GM12891 (cell line): ENCODE measurements at regions not wholly inside any gene's neighbourhood (a gene's known extent, or its start where the extent isn't known, plus 50 kb on each side); places are given as distances from the start of the nearest gene placed in this dataset.

Source experiments
- DNase-seq: peaks from one replicate; pipeline ENCODE4 v3.0.0; 2011; ENCODE audit warnings: low spot score; ENCODE audit not compliant: insufficient read length
- FAIRE-seq: peaks from 2 replicates; lab custom pipeline; 2011; peaks lifted over from hg19 to GRCh38; lab: Jason Lieb, UNC
- PAX5 ChIP-seq: IDR thresholded peaks from 2 replicates; pipeline ENCODE4 v1.6.1; 2011; ENCODE audit warnings: low read length, moderate library complexity, mild to moderate bottlenecking; ENCODE audit not compliant: insufficient read depth, severe bottlenecking
- POLR2A ChIP-seq: IDR thresholded peaks from 2 replicates; pipeline ENCODE4 v1.6.1; 2011; ENCODE audit warnings: low read depth, low read length, control low read depth
- POLR2AphosphoS5 ChIP-seq: IDR thresholded peaks from 2 replicates; pipeline ENCODE4 v1.6.1; 2011; ENCODE audit warnings: low read depth, low read length, control low read depth
- POU2F2 ChIP-seq: IDR thresholded peaks from 2 replicates; pipeline ENCODE4 v1.6.1; 2011; ENCODE audit warnings: low read depth, mild to moderate bottlenecking, control low read depth, low read length, moderate library complexity
- SPI1 ChIP-seq: IDR thresholded peaks from 2 replicates; pipeline ENCODE4 v1.6.1; 2011; ENCODE audit warnings: low read depth, low read length, control low read depth
- TAF1 ChIP-seq: IDR thresholded peaks from 2 replicates; pipeline ENCODE4 v1.6.1; 2011; ENCODE audit warnings: low read depth, low read length, control low read depth

DNA sequence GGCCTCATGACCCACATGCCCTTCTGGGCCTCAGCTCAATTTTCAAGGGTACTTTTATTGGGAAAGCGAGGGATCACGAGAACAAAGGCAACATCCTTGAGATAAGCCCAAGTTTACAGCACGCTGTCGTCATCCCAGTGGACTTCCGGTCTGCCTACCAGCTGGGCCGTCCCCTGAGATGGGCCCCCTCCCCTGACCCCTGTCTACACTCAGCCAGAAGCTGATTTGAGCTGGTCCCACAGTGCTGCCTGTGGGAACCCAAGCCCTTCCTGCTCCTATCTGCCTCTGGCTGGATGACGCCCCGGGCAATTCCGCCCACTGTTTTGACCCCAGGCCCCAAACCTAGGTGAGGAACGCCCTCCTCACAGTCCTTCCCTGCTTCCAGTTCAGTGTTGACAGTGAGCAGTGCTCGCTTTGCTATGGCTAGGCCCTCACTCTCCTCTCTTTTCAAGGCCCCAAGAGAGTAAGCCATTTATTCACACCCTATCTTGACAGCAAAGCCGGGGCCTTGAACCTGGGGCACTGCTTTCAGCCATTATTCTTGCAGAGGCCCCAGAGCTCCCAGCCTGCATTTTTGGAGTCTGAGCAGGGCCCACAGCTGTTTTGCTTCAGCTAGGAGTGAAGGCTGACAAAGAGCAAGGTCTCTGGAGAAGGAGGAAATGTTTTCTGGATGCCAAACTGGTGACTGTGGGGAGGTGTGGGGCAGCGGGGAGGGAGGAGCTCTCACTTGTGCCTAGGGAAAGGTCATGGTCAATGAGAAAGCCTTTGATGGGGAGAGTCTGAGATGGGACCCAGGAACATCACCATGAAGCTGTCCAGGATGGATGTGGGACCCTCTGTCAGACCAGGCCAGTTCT, 164.6 kb upstream of the BCOR start:
- TF ChIP-seq POLR2A (no peak), POLR2AphosphoS5 (no peak), POU2F2 (no peak), PAX5 (no peak), SPI1 (no peak), TAF1 (no peak)
- DNase-seq (no peak), FAIRE-seq (no peak)

DNA sequence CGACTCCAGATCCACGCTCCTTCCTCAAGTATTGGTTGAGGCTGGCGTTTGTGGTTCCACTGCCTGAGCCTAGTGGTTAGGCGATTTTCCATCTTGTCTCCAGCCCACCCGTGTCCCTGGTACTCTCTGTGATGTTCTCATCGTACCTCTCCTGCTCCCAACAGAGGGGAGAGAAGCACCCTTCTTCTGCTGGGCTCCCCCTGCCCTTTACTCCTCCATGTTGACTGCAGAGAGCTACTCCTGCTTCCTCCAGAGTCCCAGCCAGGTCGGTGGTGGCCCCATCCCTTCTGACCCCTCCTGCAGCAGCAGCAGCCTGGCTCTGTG, 164.0 kb upstream of the BCOR start:
- FAIRE-seq = no peak
- TF ChIP-seq POU2F2 (no peak), SPI1 (no peak), POLR2AphosphoS5 (no peak), PAX5 (no peak), TAF1 (no peak), POLR2A (no peak)
- no peak for DNase-seq

DNA sequence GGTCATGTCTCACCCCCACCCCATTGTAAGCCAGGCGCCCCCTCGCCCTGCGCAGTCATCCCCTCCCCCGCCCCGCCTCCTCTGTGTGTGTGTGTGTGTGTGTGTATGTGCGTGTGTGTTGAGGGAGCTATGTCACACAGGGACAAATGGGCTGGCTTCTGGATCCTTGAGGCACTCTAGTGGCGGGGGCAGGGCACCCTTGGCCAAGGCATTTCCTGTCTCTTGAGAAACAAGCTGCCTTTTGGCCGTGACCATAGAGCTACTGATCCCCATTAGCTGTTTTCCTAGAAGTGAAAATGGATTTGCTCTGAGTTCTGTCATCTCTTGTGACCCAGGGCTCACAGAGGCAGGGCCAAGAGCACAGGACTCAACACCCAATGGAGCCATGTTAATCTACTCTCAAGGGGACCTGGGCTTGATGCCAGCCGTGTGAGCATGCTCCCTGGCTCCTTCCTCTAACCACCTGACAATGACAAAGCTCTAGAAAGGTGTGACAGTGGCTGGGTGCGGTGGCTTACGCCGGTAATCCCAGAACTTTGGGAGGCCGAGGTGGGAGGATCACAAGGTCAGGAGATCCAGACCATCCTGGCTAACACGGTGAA, 162.5 kb upstream of the BCOR start:
- FAIRE-seq (no peak), DNase-seq (no peak)
- TF ChIP-seq TAF1 (no peak), PAX5 (no peak), SPI1 (no peak), POLR2A (no peak), POU2F2 (no peak), POLR2AphosphoS5 (no peak)

DNA sequence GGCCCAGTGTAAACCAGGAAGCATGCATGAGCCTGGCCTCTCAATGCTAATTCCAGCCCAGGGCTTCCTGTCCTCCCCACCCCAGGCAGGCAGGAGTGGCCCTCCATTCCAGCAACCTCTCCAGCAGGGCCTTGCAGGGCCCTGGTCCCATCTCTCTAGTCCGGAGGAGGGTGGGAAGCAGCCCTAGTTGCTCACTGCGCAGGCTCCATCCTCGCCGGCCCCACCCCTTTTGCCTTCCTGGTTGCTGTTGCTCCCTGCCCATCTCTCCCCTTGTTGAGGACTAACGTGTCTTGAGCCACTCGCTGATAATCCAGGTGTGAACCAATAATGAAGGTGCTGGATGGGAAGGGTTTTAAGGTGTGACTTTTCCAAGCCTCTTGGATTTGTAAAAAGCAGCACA, 161.2 kb upstream of the BCOR start:
- no peak for DNase-seq
- no peak for TF ChIP-seq POLR2AphosphoS5
- TF ChIP-seq PAX5 = no peak
- TF ChIP-seq SPI1 = no peak

DNA sequence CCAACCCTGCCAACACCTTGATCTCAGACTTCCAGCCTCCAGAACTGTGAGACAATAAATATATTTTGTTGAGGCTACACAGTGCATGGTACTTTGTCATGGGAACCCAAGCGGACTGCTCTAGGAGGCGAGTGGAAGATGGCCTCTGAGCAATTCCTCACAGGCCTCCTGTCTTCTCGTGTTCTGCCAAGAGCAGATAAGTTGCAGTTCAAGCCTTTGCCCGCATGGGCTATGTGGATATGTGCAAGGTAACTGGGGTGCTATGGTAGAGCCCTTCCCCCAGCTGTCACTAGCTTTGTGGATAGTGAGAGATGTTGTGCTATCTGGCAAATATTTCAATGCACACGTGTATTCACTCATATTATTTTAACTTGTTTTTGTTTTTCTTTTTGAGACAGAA, 156.0 kb upstream of the BCOR start:
- DNase-seq (no peak), FAIRE-seq (no peak)
- TF ChIP-seq POLR2A (no peak), PAX5 (no peak), POLR2AphosphoS5 (no peak), SPI1 (no peak), TAF1 (no peak), POU2F2 (no peak)

More for the DNA sequence above, 161.2 kb upstream of the BCOR start:
- FAIRE-seq = no peak

DNA sequence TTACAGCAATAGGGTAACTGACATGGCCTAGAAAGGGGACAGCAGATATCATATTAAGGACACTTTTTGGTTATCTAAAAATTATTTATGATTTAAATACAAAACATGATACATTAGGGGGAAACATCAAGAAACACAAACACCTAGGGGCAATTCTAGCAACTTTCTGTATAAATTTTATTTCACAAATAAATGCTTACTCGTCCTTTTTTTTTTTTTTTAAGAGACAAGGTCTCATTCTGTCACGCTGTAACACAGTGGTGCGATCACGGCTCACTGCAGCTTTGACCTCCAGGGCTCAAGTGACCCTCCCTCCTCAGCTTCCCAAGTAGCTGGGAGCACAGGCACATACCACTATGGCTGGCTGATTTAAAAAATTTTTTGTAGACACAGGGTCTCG, 151.8 kb upstream of the BCOR start:
- FAIRE-seq = no peak
- no peak for DNase-seq
- TF ChIP-seq PAX5 (no peak), POU2F2 (no peak), POLR2A (no peak), POLR2AphosphoS5 (no peak), SPI1 (no peak), TAF1 (no peak)

DNA sequence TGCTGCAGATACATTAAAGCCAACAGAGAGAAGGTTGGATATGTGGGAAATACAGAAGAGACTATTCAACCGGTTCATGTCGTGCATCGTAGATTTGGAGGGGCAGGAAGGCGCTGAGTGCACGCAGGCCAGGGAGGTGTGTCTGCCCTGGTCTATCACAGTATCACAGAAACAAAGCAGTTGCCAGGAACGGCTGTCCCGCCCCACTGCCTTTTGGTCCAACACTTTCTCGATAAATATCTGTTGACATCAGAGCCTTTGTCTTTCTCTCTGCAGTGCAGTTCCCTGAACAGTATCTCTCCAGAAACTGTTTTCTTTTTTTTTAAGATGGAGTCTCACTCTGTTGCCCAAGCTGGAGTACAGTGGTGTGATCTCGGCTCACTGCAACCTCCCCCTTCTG, 151.1 kb upstream of the BCOR start:
- no peak for TF ChIP-seq PAX5
- TF ChIP-seq TAF1 = no peak
- no peak for TF ChIP-seq POLR2AphosphoS5
- FAIRE-seq (peak; percentile 40), DNase-seq (no peak)

DNA sequence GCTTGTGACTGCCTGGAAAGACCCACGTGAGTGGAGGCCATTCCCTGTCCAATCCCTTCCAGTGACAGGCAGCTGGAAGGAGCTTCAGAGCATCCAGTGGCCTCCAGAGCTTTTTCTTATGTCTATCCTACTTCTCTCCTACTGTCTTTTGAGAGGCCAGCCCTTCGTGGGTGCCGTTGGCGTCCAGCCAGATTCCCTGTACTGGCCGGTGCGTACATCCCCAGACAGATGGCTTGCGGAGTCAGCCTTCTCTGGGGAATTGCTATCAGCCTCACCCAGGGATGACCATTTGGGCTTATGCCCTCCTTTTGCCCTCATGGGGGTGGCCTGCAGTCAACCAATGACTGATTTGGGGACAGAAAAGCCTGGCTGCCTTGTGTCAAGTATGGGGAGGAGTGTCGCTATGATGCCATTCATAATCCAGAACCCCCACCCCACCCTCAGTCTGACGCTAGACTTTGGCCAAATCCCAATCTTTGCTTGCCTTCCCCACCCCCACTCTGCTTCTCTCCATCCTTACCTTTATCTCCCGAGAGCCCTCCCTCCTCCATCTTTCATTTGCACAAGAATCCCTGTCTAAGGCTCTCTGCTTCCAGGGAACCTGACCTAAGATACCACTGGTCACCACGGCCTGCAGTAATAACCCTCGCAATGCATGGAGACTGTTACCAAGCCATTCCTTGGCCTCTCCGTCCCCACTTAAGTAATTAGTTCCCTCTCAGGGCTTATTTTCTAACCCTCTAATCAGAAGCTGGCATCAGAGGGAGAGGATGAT, 150.3 kb upstream of the BCOR start:
- FAIRE-seq (no peak), DNase-seq (no peak)
- TF ChIP-seq POU2F2 (no peak), TAF1 (no peak), POLR2A (no peak), PAX5 (no peak), POLR2AphosphoS5 (no peak)

DNA sequence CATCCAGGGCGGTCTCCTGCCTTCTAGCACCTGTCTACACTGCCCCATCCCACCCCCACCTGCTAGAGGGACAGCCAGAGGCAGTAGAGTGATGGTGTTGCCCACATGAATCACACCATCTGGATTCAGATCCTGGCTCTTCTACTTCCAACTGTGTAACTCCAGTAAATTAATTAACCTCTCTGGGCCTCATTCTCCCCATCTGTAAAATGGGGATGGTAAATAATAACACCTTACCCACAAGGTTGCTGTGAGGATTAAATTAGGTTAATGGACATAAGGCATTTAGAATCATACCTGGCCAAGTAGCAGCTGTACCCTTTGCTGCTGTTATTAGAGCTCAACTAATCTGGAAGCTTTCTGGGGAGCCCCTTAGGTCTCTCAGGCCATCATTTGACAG, 149.6 kb upstream of the BCOR start:
- FAIRE-seq (no peak), DNase-seq (no peak)
- TF ChIP-seq POLR2A (no peak), POLR2AphosphoS5 (no peak), POU2F2 (no peak), SPI1 (no peak), TAF1 (no peak), PAX5 (no peak)
